ENCODE measurements at regions not wholly inside any gene's neighbourhood (a gene's known extent, or its start where the extent isn't known, plus 50 kb on each side); places are given as distances from the start of the nearest gene placed in this dataset.
"Not testable (repeated sequence)": the region's sequence is repeated elsewhere in the genome, so short reads cannot be mapped to it uniquely, and the experiment has no call there.

GRCh38 chrX:1906028-1906427 lies 291.2 kb downstream of the ASMT start:
- DNase-seq, result no peak

GRCh38 chrX:1908996-1909395 lies 294.1 kb downstream of the ASMT start:
- DNase-seq, result not testable (repeated sequence)

GRCh38 chrX:1909419-1910206 lies 294.8 kb downstream of the ASMT start:
- no peak for DNase-seq

GRCh38 chrX:1910207-1910470 lies 295.3 kb downstream of the ASMT start:
- no peak for DNase-seq

GRCh38 chrX:1911401-1912128 lies 296.7 kb downstream of the ASMT start:
- no peak for DNase-seq

- no peak for DNase-seq
Measured at GRCh38 chrX:1912193-1912592, 297.3 kb downstream of the ASMT start.

GRCh38 chrX:1914606-1915365 lies 299.9 kb downstream of the ASMT start:
- DNase-seq, result no peak

- DNase-seq, result no peak
Measured at GRCh38 chrX:1918780-1919179, 303.9 kb downstream of the ASMT start.

- peak; percentile 1 for DNase-seq
Measured at GRCh38 chrX:1925053-1925481, 310.2 kb downstream of the ASMT start.

- no peak for DNase-seq
Measured at GRCh38 chrX:1928805-1929204, 313.9 kb downstream of the ASMT start.

- DNase-seq, result no peak
Measured at GRCh38 chrX:1932231-1932630, 317.4 kb downstream of the ASMT start.

- no peak for DNase-seq
Measured at GRCh38 chrX:1933964-1934363, 319.1 kb downstream of the ASMT start.

- no peak for DNase-seq
Measured at GRCh38 chrX:1935805-1936204, 320.9 kb downstream of the ASMT start.

GRCh38 chrX:1938190-1938589 lies 323.3 kb downstream of the ASMT start:
- no peak for DNase-seq

- no peak for DNase-seq
Measured at GRCh38 chrX:1941321-1941720, 326.5 kb downstream of the ASMT start.

- DNase-seq, result no peak
Measured at GRCh38 chrX:1945879-1946278, 331.0 kb downstream of the ASMT start.

- DNase-seq, result peak; percentile 16
Measured at GRCh38 chrX:1946974-1947373, 332.1 kb downstream of the ASMT start.
